Gastroesophageal sphincter (tissue), 4 donors: ENCODE measurements at regions not wholly inside any gene's neighbourhood (a gene's known extent, or its start where the extent isn't known, plus 50 kb on each side); places are given as distances from the start of the nearest gene placed in this dataset.

Experiments used
- ATAC-seq: fragments of 150-250 bp; one replicate; pipeline ENCODE4 v1.9.1; 2016; ENCODE audit warnings: mild to moderate bottlenecking, moderate library complexity
- H3K27ac ChIP-seq, 4 donors: fragments of 200-600 bp; sonication (generic) in 3 of 4; 1 replicate in 3 of 4; 2 replicates in 1 of 4; pipeline ENCODE4 v1.5.1; 2016 to 2019
- H3K27me3 ChIP-seq: fragments of 200-600 bp; sonication (generic); one replicate; pipeline ENCODE4 v1.5.1; 2019
- H3K36me3 ChIP-seq, 2 donors: fragments of 200-600 bp; sonication (generic); one replicate each; pipeline ENCODE4 v1.5.1; 2019; ENCODE audit warnings: control low read depth in 1 of 2
- H3K4me1 ChIP-seq, 3 donors: fragments of 200-600 bp; sonication (generic); 1 replicate in 2 of 3; 2 replicates in 1 of 3; pipeline ENCODE4 v1.5.1; 2016 to 2019; ENCODE audit warnings: control low read depth in 2 of 3
- H3K4me3 ChIP-seq, 2 donors: fragments of 200-600 bp; sonication (generic); one replicate each; pipeline ENCODE4 v1.5.1; 2019; ENCODE audit warnings: mild to moderate bottlenecking in 1 of 2, moderate library complexity in 1 of 2
- H3K9me3 ChIP-seq, 3 donors: fragments of 200-600 bp; sonication (generic); one replicate each; pipeline ENCODE4 v1.5.1; 2017 to 2019; ENCODE audit warnings: control low read depth in 2 of 3
- EP300 ChIP-seq: sonication (generic); formaldehyde crosslinking; IDR thresholded peaks from one replicate; pipeline ENCODE4 v1.6.1; 2017; ENCODE audit warnings: antibody characterized with exemption, mild to moderate bottlenecking
- POLR2A ChIP-seq, 2 donors: fragments of 450-650 bp; IDR thresholded peaks; one replicate each; pipeline ENCODE4 v1.6.1; 2017; ENCODE audit warnings: antibody characterized with exemption in 2 of 2, mild to moderate bottlenecking in 2 of 2, moderate library complexity in 1 of 2
- POLR2AphosphoS5 ChIP-seq: sonication (generic); formaldehyde crosslinking; IDR thresholded peaks from one replicate; pipeline ENCODE4 v1.6.1; 2017; ENCODE audit warnings: antibody characterized with exemption
- WGBS, 2 donors: methylation state at CpG; one replicate each; pipeline ENCODE4 v1.1.5; 2018; ENCODE audit warnings: low coverage in 1 of 2; 5-methylcytosine and 5-hydroxymethylcytosine counted together
- TF ChIP-seq, protein P1 (sequence below), 4 experiments: fragments of 200-600 bp in 2 of 4; fragments of 450-650 bp in 2 of 4; sonication (generic) in 1 of 4; IDR thresholded peaks; one replicate each; pipeline ENCODE4 v1.5.1; 2017 to 2019; ENCODE audit warnings: antibody characterized with exemption in 4 of 4, mild to moderate bottlenecking in 2 of 4, moderate library complexity in 2 of 4

DNA sequence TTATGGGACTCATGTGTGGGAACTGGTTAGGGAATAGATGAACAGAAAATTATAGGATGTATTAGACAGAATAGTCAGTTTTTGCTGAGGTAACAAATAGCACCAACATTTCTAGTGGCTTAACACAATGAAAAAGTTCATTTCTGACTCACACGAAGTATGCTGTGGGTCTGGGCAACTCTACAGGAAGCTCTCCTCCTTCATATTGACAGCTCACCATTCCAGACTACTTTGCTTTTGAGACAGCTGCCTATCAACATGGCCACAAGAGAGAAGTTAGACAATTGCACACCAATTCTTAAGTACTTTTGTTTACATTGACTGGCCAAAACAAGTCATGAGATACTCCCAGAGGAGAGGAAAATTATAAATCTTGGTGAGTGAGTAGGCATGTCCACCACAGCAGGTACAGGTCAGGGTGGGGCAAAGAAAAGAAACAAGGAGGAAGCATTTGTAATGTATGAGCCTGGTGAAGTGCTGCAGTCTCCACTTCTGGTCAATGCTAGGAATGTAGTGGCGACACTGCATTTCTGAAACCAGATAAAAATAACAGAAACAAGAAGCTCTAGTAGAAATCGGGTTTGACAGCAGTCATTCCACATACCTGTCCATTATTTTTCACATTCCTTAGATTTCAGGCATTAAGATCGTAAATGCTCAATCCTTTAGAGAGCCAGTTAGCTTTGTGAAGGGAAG is 141.6 kb downstream of the ICOS start:
- H3K27ac ChIP-seq, result no peak overlapping the region
- no peaks in the 10 kb centered on the region for H3K36me3 ChIP-seq
- no peaks in the 10 kb centered on the region for H3K9me3 ChIP-seq
- no peak overlapping the region for H3K4me3 ChIP-seq
- ATAC-seq, result no peak
- WGBS, 2 donors, result 69 to 78% methylated on average over 4 of the region's 4 CpGs
- no peaks in the 10 kb centered on the region for H3K4me1 ChIP-seq
- no peaks in the 10 kb centered on the region for H3K27me3 ChIP-seq
- TF ChIP-seq POLR2AphosphoS5, result no peak
- no peak for TF ChIP-seq EP300
- TF ChIP-seq POLR2A (IDR thresholded peaks at IDR 0.05), result no peak
- TF ChIP-seq, protein P1, sequence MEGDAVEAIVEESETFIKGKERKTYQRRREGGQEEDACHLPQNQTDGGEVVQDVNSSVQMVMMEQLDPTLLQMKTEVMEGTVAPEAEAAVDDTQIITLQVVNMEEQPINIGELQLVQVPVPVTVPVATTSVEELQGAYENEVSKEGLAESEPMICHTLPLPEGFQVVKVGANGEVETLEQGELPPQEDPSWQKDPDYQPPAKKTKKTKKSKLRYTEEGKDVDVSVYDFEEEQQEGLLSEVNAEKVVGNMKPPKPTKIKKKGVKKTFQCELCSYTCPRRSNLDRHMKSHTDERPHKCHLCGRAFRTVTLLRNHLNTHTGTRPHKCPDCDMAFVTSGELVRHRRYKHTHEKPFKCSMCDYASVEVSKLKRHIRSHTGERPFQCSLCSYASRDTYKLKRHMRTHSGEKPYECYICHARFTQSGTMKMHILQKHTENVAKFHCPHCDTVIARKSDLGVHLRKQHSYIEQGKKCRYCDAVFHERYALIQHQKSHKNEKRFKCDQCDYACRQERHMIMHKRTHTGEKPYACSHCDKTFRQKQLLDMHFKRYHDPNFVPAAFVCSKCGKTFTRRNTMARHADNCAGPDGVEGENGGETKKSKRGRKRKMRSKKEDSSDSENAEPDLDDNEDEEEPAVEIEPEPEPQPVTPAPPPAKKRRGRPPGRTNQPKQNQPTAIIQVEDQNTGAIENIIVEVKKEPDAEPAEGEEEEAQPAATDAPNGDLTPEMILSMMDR (IDR thresholded peaks at IDR 0.05), result no peak

DNA sequence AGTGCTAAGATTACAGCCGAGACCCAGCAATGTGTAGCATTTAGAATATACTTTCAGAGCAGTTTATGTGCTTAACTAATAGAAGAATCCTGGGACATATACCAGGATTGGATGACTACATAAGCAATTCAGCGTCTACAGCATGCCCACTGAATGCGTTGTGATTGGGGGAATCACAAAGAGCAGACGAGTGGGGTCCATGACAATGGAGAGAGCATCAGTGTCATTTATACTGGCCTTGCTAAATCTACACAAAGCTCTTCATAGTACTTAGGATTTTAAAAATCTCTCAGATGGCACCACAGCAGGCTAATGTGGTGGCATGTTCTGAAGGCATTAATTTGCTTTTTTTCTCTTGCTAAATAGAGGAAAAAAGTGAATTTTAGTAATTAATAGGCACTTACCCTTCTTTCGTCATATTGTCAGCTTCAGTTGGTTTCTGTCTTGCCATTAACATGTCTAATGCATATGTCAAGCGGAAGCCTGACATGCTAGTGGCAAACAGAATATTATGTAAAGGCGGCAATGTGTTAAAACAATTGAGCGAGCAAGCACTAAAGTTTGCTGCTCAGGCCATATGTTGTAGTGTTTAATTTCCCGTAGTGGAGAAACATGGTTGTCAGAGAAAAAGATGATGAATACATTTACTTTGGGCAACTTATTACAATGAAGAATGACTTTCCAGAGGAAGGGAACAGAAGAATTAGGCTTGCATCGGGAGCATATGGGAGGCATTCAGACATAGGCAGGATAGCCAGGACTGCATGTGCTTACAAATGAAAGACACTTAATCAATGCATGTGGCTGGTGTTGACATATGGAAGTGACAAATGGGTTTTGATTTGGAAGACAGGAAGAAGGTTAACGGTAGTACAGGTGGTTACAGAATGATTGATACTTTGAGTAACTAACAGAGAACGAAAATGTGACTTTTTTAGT is 145.2 kb downstream of the ICOS start:
- no peak overlapping the region for H3K4me3 ChIP-seq
- H3K27ac ChIP-seq, result no peak overlapping the region
- TF ChIP-seq POLR2A (IDR thresholded peaks at IDR 0.05), result no peak
- no peak for TF ChIP-seq EP300
- TF ChIP-seq, protein P1 (IDR thresholded peaks at IDR 0.05), result no peak
- TF ChIP-seq POLR2AphosphoS5, result no peak
- no peaks in the 10 kb centered on the region for H3K27me3 ChIP-seq
- WGBS, 2 donors, result 89 to 90% methylated on average over 12 of the region's 12 CpGs
- ATAC-seq, result no peak
- H3K36me3 ChIP-seq, result no peaks in the 10 kb centered on the region
- no peaks in the 10 kb centered on the region for H3K9me3 ChIP-seq
- H3K4me1 ChIP-seq, result no peaks in the 10 kb centered on the region

GRCh38 chr2:204086167-204086566 is 149.6 kb downstream of the ICOS start:
- Histone ChIP-seq H3K9me3 (no peaks in the 10 kb centered on the region), H3K4me3 (no peak overlapping the region), H3K36me3 (no peaks in the 10 kb centered on the region), H3K27ac (no peak overlapping the region), H3K4me1 (no peaks in the 10 kb centered on the region), H3K27me3 (no peaks in the 10 kb centered on the region)
- TF ChIP-seq EP300 (no peak), POLR2A (IDR thresholded peaks at IDR 0.05) (no peak), POLR2AphosphoS5 (no peak)
- TF ChIP-seq, protein P1 (IDR thresholded peaks at IDR 0.05), result no peak
- no peak for ATAC-seq
- 0 to 36% methylated on average over 1 of the region's 1 CpG for WGBS, 2 donors

DNA sequence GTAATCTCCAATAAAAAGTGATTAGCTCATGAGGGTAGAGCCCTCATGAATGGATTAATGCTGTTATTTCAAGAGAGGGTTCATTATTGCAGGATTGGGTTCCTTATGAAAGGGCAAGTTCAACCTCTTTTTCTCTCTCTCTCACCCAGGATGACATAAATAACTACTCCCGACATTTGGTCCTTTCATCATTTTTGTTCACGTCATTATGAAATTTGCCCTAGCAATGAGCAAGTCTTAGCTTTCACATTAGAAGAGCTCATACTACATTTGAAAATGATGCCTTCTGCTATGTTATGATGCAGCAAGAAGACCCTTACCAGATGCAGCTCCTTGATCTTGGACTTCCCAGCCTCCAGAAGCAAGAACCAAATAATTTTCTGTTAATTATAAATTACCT is 152.5 kb downstream of the ICOS start:
- no peak for ATAC-seq
- WGBS, 2 donors, result 100% methylated on average over 2 of the region's 2 CpGs

More for the DNA sequence above, 152.5 kb downstream of the ICOS start:
- H3K36me3 ChIP-seq, result no peaks in the 10 kb centered on the region
- no peak overlapping the region for H3K27ac ChIP-seq
- peaks cover 0 to 11% (median 0%) of the 10 kb centered on the region in 3 donors for H3K9me3 ChIP-seq
- no peaks in the 10 kb centered on the region for H3K27me3 ChIP-seq
- no peaks in the 10 kb centered on the region for H3K4me1 ChIP-seq
- no peak overlapping the region for H3K4me3 ChIP-seq
- TF ChIP-seq, protein P1 (IDR thresholded peaks at IDR 0.05), result no peak
- TF ChIP-seq POLR2A (IDR thresholded peaks at IDR 0.05) (no peak), POLR2AphosphoS5 (no peak), EP300 (no peak)
